Right lobe of liver (tissue), 4 donors: ENCODE measurements at regions not wholly inside any gene's neighbourhood (a gene's known extent, or its start where the extent isn't known, plus 50 kb on each side); places are given as distances from the start of the nearest gene placed in this dataset.

Experiments used
- POLR2A ChIP-seq: fragments of 450-650 bp; IDR thresholded peaks from one replicate; pipeline ENCODE4 v1.6.1; 2017; ENCODE audit warnings: antibody characterized with exemption, mild to moderate bottlenecking
- TF ChIP-seq, protein P1 (sequence below), 4 donors: fragments of 200-600 bp in 3 of 4; fragments of 450-650 bp in 1 of 4; IDR thresholded peaks; one replicate each; pipeline versions ENCODE4 v1.5.1 to v1.8.0; 2016 to 2022; ENCODE audit warnings: antibody characterized with exemption in 4 of 4, mild to moderate bottlenecking in 2 of 4
- donor health status: DM: no; HTN: no; CAD: no.
- donor health status: DM: no; HTN: no; CAD: no.
- donor health status: DM: no; HTN: yes; CAD: no.

DNA sequence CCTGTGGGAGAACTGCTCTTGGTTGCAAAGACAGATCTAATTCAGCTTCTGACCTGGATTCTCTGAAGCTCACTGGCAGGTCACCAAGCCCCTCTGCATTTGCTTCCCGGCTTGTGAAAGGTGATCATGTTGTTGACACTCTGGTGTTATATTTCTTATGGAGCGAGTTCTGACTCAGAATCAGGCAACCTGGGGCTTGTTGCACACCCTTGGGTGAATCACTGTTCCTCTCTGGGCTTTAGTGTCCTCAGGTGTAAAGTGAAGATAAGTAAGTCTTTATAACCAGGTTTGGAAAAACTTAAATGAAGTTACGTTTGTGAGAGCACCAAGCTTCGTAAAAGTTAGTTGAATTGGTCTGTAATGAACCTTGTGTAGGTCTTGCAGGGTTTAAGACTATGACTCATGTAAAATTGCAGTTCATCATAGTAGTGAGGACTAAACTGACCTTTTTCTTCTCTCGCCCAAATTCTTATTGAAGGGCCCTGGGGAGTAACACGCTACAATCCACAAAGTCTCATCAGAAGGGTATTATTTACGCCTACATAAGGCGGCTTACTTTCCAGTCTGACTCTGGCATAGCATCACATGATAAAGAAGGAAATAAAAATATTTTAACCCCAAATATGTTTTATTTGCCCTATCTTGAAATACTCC lies 218.6 kb downstream of the TMEM38B start:
- TF ChIP-seq, protein P1, sequence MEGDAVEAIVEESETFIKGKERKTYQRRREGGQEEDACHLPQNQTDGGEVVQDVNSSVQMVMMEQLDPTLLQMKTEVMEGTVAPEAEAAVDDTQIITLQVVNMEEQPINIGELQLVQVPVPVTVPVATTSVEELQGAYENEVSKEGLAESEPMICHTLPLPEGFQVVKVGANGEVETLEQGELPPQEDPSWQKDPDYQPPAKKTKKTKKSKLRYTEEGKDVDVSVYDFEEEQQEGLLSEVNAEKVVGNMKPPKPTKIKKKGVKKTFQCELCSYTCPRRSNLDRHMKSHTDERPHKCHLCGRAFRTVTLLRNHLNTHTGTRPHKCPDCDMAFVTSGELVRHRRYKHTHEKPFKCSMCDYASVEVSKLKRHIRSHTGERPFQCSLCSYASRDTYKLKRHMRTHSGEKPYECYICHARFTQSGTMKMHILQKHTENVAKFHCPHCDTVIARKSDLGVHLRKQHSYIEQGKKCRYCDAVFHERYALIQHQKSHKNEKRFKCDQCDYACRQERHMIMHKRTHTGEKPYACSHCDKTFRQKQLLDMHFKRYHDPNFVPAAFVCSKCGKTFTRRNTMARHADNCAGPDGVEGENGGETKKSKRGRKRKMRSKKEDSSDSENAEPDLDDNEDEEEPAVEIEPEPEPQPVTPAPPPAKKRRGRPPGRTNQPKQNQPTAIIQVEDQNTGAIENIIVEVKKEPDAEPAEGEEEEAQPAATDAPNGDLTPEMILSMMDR (IDR thresholded peaks at IDR 0.05), result no peak
- TF ChIP-seq POLR2A, result no peak
